ENCODE measurements at regions not wholly inside any gene's neighbourhood (a gene's known extent, or its start where the extent isn't known, plus 50 kb on each side); places are given as distances from the start of the nearest gene placed in this dataset.

- Histone ChIP-seq H3K27me3 (no peaks in the 10 kb centered on the region), H3K36me3 (no peaks in the 10 kb centered on the region), H3K4me3 (no peak overlapping the region), H3K27ac (no peak overlapping the region), H3K9me3 (no peaks in the 10 kb centered on the region), H3K4me1 (ENCODE audit: insufficient read depth) (no peaks in the 10 kb centered on the region)
- intact Hi-C loops (cut with DNase I) = no loop called here
- WGBS, 3 donors = 77 to 83% (median 81%) methylated on average over 4 of the region's 4 CpGs
- TF ChIP-seq POLR2A (IDR thresholded peaks at IDR 0.05) = no peak
- no peak for DNase-seq
These were observed 393.1 kb downstream of the PTPRU start for GRCh38 chr1:29629401-29629800.

DNA sequence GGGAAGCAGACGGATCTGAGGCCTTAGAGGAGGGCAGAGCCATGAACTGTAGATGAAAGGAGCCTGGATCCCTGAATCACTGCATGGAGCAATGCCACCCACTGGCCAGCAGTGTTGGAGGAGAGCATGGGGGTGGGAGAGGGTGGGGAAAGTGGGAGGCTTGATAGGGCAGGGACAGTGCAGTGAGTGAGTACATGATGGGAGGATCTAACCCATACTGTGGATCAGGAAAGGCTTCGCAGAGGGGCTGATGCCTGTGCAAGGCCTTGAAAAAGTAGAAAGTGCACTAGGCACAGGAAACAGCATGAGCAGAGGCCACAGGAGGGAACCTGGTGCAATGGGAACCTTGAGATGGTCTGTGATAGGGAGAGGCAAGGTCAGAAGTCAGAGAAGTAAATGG is 391.9 kb downstream of the PTPRU start:
- no peak for DNase-seq
- TF ChIP-seq CTCF (IDR thresholded peaks at IDR 0.05) (no peak), EP300 (IDR thresholded peaks at IDR 0.05) (no peak), POLR2A (IDR thresholded peaks at IDR 0.05) (no peak)
- no peak overlapping the region for H3K27ac ChIP-seq
- H3K27me3 ChIP-seq = no peaks in the 10 kb centered on the region
- WGBS, 3 donors = 61 to 91% (median 82%) methylated on average over 2 of the region's 2 CpGs
- H3K36me3 ChIP-seq = no peaks in the 10 kb centered on the region
- H3K4me3 ChIP-seq = no peak overlapping the region
- intact Hi-C loops (cut with DNase I) = no loop called here
- no peaks in the 10 kb centered on the region for H3K9me3 ChIP-seq
- no peaks in the 10 kb centered on the region for H3K4me1 ChIP-seq (ENCODE audit: insufficient read depth)

- TF ChIP-seq EP300 (IDR thresholded peaks at IDR 0.05) (no peak), POLR2A (IDR thresholded peaks at IDR 0.05) (no peak), CTCF (IDR thresholded peaks at IDR 0.05) (no peak)
- intact Hi-C loops (cut with DNase I) = no loop called here
- Histone ChIP-seq H3K4me3 (no peak overlapping the region), H3K27ac (no peak overlapping the region), H3K4me1 (ENCODE audit: insufficient read depth) (no peaks in the 10 kb centered on the region), H3K27me3 (no peaks in the 10 kb centered on the region), H3K9me3 (no peaks in the 10 kb centered on the region), H3K36me3 (no peaks in the 10 kb centered on the region)
- WGBS, 3 donors = 76 to 85% (median 80%) methylated on average over 5 of the region's 5 CpGs
- no peak for DNase-seq
These were observed 390.4 kb downstream of the PTPRU start for GRCh38 chr1:29626726-29627125.

DNA sequence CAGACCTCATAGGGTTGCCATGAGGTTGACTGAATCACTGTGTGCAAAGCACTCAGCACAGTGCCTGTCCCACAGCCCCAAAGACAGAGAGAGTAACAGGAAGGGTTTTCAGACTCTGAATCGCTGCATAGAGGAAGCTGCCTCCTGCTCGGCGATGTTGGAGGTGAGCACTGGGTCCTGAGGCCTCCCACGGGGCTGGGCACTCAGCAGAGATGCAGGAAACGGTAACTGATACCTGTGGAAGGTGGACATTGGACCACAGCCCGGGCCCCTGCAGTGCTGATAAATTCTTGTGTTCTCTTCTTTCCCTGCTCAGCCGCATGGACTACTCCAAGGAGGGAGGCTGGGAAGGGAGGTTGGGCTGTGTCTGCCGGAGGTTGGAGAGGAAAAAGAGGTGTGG is 389.7 kb downstream of the PTPRU start:
- H3K27me3 ChIP-seq = no peaks in the 10 kb centered on the region
- no peak overlapping the region for H3K4me3 ChIP-seq
- no peak for DNase-seq
- 81 to 89% (median 81%) methylated on average over 8 of the region's 8 CpGs for WGBS, 3 donors
- no peak overlapping the region for H3K27ac ChIP-seq
- no peak for TF ChIP-seq POLR2A (IDR thresholded peaks at IDR 0.05)
- TF ChIP-seq CTCF (IDR thresholded peaks at IDR 0.05) = no peak
- TF ChIP-seq EP300 (IDR thresholded peaks at IDR 0.05) = no peak
- no peaks in the 10 kb centered on the region for H3K36me3 ChIP-seq
- no peaks in the 10 kb centered on the region for H3K4me1 ChIP-seq (ENCODE audit: insufficient read depth)
- intact Hi-C loops (cut with DNase I) = no loop called here
- H3K9me3 ChIP-seq = no peaks in the 10 kb centered on the region

- Histone ChIP-seq H3K9me3 (no peaks in the 10 kb centered on the region), H3K27ac (no peak overlapping the region), H3K27me3 (no peaks in the 10 kb centered on the region), H3K4me3 (no peak overlapping the region), H3K4me1 (ENCODE audit: insufficient read depth) (no peaks in the 10 kb centered on the region), H3K36me3 (no peaks in the 10 kb centered on the region)
- DNase-seq = no peak
- TF ChIP-seq EP300 (IDR thresholded peaks at IDR 0.05) (no peak), CTCF (IDR thresholded peaks at IDR 0.05) (no peak), POLR2A (IDR thresholded peaks at IDR 0.05) (no peak)
- WGBS, 3 donors = 68 to 89% (median 83%) methylated on average over 1 of the region's 1 CpG
- intact Hi-C loops (cut with DNase I) = no loop called here
These were observed 388.7 kb downstream of the PTPRU start for GRCh38 chr1:29625084-29625420.

Measured in ovary (tissue), 7 donors.